ENCODE measurements at regions not wholly inside any gene's neighbourhood (a gene's known extent, or its start where the extent isn't known, plus 50 kb on each side); places are given as distances from the start of the nearest gene placed in this dataset.

GRCh38 chr10:10128387-10128786 lies 889.3 kb upstream of the CELF2 start:
- no peak for DNase-seq

- no peak for DNase-seq
These were observed 887.0 kb upstream of the CELF2 start for GRCh38 chr10:10130686-10131085.

- no peak for DNase-seq
These were observed 885.7 kb upstream of the CELF2 start for GRCh38 chr10:10132009-10132408.

- DNase-seq: no peak
These were observed 884.4 kb upstream of the CELF2 start for GRCh38 chr10:10133281-10133680.

- no peak for DNase-seq
These were observed 879.0 kb upstream of the CELF2 start for GRCh38 chr10:10138685-10139084.

GRCh38 chr10:10141782-10142382 lies 875.8 kb upstream of the CELF2 start:
- no peak for DNase-seq

- DNase-seq: no peak
These were observed 871.1 kb upstream of the CELF2 start for GRCh38 chr10:10146604-10147003.

- no peak for DNase-seq
These were observed 867.8 kb upstream of the CELF2 start for GRCh38 chr10:10149899-10150298.

GRCh38 chr10:10156917-10157600 lies 860.6 kb upstream of the CELF2 start:
- DNase-seq: no peak

- DNase-seq: no peak
These were observed 856.8 kb upstream of the CELF2 start for GRCh38 chr10:10160821-10161312.

- DNase-seq: no peak
These were observed 852.8 kb upstream of the CELF2 start for GRCh38 chr10:10164848-10165247.

GRCh38 chr10:10165415-10165814 lies 852.3 kb upstream of the CELF2 start:
- no peak for DNase-seq

- no peak for DNase-seq
These were observed 839.2 kb upstream of the CELF2 start for GRCh38 chr10:10178476-10178875.

- no peak for DNase-seq
These were observed 823.8 kb upstream of the CELF2 start for GRCh38 chr10:10193848-10194247.

GRCh38 chr10:10196701-10197100 lies 821.0 kb upstream of the CELF2 start:
- no peak for DNase-seq

GRCh38 chr10:10197423-10197822 lies 820.2 kb upstream of the CELF2 start:
- DNase-seq: no peak

- no peak for DNase-seq
These were observed 819.3 kb upstream of the CELF2 start for GRCh38 chr10:10198363-10198762.

- no peak for DNase-seq
These were observed 813.3 kb upstream of the CELF2 start for GRCh38 chr10:10204415-10204814.

GRCh38 chr10:10205906-10206305 lies 811.8 kb upstream of the CELF2 start:
- no peak for DNase-seq

GRCh38 chr10:10207538-10207937 lies 810.1 kb upstream of the CELF2 start:
- no peak for DNase-seq

- DNase-seq: no peak
These were observed 809.5 kb upstream of the CELF2 start for GRCh38 chr10:10208196-10208595.

GRCh38 chr10:10209167-10209566 lies 808.5 kb upstream of the CELF2 start:
- no peak for DNase-seq

GRCh38 chr10:10211409-10211808 lies 806.3 kb upstream of the CELF2 start:
- no peak for DNase-seq

- no peak for DNase-seq
These were observed 804.4 kb upstream of the CELF2 start for GRCh38 chr10:10213237-10213636.

- no peak for DNase-seq
These were observed 795.3 kb upstream of the CELF2 start for GRCh38 chr10:10222304-10222841.

Measured in SIG-M5 (cell line).